ENCODE measurements at regions not wholly inside any gene's neighbourhood (a gene's known extent, or its start where the extent isn't known, plus 50 kb on each side); places are given as distances from the start of the nearest gene placed in this dataset.
"Not testable (repeated sequence)": the region's sequence is repeated elsewhere in the genome, so short reads cannot be mapped to it uniquely, and the experiment has no call there.

GRCh38 chr16:16940351-16940750, 530.4 kb downstream of the XYLT1 start:
- no peak for DNase-seq (ENCODE audit: low read depth)

DNA sequence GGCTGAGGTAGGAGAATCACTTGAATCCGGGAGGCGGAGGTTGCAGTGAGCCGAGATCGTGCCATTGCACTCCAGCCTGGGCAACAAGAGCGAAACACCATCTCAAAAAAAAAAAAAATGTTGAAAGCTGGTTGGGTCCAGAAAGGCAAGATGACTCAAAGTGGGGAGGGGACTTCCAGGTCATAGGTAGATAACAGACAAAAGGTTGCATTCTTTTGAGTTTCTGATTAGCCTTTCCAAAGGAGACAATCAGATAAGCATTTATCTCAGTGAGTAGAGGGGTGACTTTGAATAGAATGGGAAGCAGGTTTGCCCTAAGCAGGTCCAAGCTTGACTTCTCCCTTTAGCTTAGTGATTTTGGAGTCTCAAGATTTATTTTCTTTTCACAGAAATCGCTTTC, 527.9 kb downstream of the XYLT1 start:
- DNase-seq (ENCODE audit: low read depth) = not testable (repeated sequence)

DNA sequence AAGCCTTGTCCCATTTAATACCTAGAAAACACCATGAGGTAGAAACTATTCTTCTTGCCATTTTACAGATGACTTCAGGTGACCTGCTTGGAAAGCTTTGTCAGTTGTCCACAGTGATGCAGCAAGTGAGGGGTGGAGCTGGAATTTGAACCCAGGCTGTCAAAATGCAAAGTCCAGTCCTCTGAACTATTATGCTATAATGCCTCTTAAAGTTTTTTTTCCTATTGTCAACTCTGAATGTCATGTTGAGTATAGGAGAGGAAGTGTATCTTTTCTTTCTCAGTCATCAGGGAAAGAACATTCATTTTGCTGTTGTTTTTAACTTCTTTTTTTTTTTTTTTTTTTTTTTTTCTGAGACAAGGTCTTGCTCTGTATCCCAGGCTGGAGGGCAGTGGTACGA, 525.6 kb downstream of the XYLT1 start:
- DNase-seq (ENCODE audit: low read depth) = no peak

DNA sequence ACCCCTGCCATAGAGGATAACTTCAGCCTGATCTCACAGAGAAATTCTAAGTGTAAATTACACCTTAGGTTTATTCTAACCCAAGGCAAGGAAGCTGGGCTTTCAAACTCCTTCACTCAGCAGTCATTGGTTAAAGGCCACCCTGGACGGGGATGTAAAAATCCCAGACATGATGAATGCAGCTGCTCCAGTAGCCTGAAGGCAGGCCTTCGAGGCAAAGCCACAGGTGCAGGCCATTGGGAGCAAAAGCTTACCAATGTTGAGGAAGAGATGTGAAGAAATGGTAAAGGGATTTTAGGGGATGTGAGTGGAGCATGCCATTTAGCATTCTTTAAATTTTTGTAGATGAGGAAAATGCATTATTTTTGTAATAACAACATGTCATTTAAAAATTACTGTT, 514.4 kb downstream of the XYLT1 start:
- DNase-seq (ENCODE audit: low read depth) = no peak

- no peak for DNase-seq (ENCODE audit: low read depth)
Measured at GRCh38 chr16:16960785-16961184, 510.0 kb downstream of the XYLT1 start.

DNA sequence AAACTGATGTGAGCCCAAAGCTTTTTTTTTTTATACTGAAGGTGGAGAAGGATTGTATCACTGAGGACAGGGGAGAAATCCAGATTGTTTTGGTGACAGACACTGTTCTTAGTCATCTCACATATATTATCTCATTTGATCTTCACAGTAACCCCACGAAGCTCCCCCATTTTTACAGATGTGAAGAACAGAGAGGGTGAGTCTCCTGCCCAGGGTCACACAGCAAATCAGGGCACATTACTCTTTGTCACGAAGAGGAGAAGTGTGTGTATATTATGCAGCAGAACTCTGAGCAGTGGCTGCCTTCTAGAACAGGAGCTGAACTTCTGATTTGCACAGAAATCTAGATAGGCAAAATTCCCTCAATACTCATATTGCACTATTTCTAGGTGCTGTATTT, 504.3 kb downstream of the XYLT1 start:
- no peak for DNase-seq (ENCODE audit: low read depth)

DNA sequence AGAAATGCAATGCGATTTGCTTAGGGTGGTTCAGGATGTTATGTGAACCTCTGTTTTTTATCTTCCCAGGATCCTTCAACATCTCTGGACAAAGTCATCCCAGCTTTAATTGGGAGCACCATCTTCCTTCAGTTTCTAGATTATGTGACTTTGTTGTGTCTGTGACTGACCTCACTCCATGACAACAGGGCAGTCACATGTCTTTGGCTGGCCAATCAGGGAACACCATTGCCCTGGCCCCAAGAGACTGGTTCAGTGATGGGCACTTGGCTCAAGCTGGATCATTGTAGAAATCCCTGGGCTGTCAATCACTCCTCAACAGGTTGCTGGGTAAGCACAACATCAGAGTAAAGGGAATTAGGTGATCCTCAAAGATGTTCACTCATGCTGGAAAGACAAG, 499.7 kb downstream of the XYLT1 start:
- no peak for DNase-seq (ENCODE audit: low read depth)

DNA sequence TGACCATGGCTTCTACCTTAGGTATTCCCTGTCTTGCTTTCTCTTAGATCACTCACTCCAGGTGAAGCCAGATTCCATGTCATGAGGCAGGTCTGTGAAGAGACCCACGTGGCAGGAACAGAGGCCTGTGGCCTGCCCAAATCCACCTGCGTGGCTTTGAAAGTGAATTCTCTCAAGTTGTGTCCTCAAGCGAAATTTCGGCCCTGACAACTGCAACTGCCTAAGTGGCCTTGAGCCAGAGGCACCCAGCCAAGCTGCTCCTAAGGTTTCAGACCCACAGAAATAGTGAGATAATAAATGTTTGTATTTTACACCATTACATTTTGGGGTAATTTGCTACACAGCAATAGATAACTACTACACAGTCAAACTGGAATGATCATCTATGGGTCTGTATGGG, 497.9 kb downstream of the XYLT1 start:
- DNase-seq (ENCODE audit: low read depth) = no peak

DNA sequence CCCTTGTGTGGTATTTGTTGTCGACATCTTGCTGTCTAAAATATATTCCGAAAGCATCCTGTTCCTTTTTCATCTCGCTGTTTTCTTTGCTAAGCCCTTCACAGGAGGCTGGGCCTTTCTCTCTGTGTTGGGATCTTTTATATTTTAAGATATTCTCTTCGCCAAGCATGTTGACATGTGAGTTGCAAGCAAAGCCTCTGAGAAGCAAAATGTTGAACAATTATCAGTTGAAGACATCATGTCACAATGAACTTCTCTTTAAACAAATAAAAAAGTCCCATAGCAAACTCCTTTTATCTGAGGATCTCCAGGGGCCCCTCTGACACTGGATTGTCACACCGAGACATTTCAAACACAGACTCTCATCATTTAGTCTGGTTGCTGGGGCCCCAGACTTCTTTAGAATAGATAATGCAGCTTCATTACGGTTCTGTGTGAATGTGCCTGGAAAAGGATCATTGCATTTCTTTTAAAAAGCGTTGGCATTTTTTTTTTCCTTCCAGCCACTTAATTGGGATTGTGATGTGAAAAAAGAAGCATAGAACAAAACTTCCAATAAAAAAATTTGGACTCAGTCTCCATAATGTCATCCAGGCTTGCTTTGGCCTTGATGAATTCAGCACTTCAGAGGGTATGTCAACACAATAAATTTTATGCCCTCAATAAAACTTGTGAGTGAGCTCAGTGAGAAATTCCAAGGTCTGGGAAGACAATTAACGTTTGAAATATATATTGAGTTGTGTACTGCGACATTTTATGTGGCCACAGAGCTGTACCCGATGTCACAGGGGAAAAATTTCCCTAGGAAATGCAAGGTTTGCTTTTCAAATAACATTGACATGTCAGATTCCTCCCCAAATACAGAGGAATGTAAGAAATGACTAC, 496.8 kb downstream of the XYLT1 start:
- no peak for DNase-seq (ENCODE audit: low read depth)

GRCh38 chr16:16982614-16983013, 488.1 kb downstream of the XYLT1 start:
- DNase-seq (ENCODE audit: low read depth) = no peak

DNA sequence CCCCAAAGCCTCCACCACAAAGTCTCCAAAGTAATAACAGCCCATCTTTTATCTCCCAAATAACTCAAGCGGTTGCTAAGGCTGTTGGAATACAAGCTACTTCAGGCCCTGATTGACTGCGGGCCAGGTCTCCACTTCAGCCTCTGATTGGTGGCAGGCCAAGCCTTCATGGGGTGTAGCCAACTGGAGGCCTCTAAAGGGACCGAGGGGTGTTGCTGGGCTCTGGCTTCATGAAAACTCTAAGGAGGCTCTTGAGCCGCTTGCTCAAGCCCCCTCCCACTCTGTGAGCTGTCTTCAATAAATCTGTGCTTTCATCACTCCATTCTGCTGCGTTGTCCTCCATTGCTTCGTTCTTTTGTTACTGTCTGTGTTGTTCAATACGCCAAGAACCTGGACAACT, 487.2 kb downstream of the XYLT1 start:
- DNase-seq (ENCODE audit: low read depth) = no peak

GRCh38 chr16:16984091-16984490, 486.7 kb downstream of the XYLT1 start:
- DNase-seq (ENCODE audit: low read depth) = not testable (repeated sequence)

DNA sequence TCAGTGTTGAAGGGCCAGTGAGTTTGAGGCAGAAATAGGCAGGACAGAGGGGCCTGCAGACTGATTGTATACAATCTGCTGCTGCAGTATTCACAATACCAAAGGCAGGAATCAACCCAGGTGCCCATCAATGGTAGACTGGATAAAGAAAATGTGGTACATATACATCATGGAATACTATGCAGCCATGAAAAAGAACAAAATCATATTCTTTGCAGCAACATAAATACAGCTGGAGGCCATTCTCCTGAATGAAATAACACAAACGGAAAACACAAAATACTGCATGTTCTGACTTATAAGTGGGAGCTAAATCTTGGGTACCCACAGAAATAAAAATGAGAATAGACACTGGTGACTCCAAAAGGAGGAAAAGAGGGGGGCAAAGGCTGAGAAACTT, 485.1 kb downstream of the XYLT1 start:
- no peak for DNase-seq (ENCODE audit: low read depth)

GRCh38 chr16:16988963-16989362, 481.8 kb downstream of the XYLT1 start:
- no peak for DNase-seq (ENCODE audit: low read depth)

DNA sequence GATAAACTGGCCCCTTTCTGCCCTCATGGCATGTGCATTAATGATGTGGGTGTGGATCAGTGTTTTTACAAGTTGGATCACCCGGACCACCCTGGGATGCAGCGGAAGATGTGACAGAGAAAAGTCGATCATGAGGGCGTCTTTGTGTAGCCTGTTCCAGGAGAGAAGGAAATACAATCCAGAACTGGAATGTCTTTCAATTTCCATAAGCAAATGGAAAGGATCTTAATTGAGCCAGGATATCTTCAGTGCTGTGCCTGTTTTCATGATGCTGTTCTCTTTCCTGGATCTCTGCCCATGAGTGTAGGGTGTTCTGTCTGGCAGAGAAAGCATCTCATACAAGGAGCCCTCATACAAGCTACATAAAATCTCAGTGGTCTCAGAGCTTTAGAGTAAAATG, 481.4 kb downstream of the XYLT1 start:
- no peak for DNase-seq (ENCODE audit: low read depth)

GRCh38 chr16:16991711-16992110, 479.0 kb downstream of the XYLT1 start:
- DNase-seq (ENCODE audit: low read depth) = no peak

DNA sequence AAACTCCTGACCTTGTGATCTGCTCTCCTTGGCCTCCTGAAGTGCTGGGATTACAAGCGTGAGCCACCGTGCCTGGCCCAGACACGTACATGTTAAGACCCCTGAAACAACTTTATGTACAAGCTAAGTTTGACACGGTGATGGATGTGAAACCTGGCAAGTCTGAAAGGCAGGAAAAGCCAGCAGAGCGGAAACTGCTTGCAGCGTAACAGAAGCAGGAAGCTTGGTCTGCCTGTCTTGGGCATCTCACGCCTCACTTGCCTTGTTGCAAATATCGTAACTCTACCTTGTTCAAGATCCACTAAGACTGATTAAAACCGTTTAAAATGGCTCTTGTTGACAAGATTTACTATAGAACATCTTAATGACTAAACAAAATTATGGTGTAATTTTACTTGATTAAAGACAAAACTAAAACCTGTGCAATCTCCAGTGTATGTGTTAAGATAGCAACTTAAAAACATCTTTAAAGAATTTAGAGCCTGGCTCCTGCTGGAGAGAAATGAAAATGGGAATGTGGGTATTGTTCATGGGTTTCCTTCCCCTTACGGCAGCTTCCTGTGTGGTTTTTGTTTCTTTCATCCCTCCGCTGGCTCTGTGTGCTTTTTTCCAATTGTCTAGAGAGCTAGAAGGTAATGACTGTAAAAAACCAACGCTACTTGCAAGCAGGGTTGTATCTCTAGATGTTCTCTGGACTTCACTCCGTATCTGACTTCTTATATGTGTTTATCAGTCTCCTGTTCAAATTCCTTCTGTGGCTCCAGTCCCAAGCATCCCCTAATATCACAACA, 477.6 kb downstream of the XYLT1 start:
- no peak for DNase-seq (ENCODE audit: low read depth)

- no peak for DNase-seq (ENCODE audit: low read depth)
Measured at GRCh38 chr16:16994831-16995230, 475.9 kb downstream of the XYLT1 start.

DNA sequence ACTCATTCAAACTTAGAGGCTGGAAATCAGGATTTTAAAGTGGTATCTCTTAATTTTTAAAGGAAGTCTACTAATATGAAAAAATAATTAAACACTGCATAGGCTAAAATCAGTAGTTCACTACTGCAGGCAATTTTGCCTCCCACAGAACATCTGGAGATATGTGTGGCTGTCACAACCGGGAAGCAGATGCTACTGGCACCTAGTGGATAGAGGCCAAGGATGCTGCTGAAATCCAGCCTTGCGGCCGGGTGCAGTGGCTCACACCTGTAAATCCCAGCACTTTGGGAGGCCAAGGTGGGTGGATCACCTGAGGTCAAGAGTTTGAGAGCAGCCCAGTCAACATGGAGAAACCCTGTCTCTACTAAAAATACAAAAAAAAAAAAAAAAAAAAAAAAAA, 473.9 kb downstream of the XYLT1 start:
- no peak for DNase-seq (ENCODE audit: low read depth)

GRCh38 chr16:16997349-16997748, 473.4 kb downstream of the XYLT1 start:
- no peak for DNase-seq (ENCODE audit: low read depth)

DNA sequence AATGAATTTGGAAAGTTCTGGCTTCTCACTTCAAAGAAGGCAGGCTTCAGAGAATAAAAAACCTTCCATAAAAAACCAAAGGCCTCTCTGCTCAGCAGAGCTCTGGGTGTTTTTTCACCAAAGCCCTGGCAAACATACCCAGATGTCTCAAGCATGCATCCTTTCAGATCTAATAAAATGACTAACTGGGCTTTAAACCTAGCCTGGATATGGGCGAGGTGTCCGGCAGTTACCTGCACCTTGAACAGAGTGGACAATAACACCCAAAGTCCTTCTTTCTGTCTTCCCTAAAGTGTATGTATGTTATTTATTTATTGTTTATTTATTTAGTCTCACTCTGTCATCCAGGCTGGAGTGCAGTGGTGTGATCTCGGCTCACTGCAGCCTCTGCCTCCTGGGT, 469.3 kb downstream of the XYLT1 start:
- no peak for DNase-seq (ENCODE audit: low read depth)

- DNase-seq (ENCODE audit: low read depth) = no peak
Measured at GRCh38 chr16:17002565-17002964, 468.2 kb downstream of the XYLT1 start.

DNA sequence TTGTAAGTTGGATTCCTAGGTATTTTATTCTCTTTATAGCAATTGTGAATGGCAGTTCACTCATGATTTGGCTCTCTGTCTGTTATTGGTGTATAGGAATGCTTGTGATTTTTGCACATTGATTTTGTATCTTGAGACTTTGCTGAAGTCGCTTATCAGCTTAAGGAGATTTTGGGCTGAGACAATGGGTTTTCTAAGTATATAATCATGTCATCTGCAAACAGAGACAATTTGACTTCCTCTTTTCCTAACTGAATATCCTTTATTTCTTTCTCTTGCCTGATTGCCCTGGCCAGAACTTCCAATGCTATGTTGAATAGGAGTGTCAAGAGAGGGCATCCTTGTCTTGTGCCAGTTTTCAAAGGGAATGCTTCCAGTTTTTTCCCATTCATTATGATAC, 464.8 kb downstream of the XYLT1 start:
- DNase-seq (ENCODE audit: low read depth) = not testable (repeated sequence)
